ENCODE measurements at regions not wholly inside any gene's neighbourhood (a gene's known extent, or its start where the extent isn't known, plus 50 kb on each side); places are given as distances from the start of the nearest gene placed in this dataset.

- DNase-seq (ENCODE audit: extremely low read depth, low read depth): no peak
- TF ChIP-seq, protein P1, sequence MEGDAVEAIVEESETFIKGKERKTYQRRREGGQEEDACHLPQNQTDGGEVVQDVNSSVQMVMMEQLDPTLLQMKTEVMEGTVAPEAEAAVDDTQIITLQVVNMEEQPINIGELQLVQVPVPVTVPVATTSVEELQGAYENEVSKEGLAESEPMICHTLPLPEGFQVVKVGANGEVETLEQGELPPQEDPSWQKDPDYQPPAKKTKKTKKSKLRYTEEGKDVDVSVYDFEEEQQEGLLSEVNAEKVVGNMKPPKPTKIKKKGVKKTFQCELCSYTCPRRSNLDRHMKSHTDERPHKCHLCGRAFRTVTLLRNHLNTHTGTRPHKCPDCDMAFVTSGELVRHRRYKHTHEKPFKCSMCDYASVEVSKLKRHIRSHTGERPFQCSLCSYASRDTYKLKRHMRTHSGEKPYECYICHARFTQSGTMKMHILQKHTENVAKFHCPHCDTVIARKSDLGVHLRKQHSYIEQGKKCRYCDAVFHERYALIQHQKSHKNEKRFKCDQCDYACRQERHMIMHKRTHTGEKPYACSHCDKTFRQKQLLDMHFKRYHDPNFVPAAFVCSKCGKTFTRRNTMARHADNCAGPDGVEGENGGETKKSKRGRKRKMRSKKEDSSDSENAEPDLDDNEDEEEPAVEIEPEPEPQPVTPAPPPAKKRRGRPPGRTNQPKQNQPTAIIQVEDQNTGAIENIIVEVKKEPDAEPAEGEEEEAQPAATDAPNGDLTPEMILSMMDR (IDR thresholded peaks at IDR 0.05; ENCODE audit: low read depth, low read length): no peak
Observed at GRCh38 chr20:40073535-40074111, 615.4 kb downstream of the MAFB start.

DNA sequence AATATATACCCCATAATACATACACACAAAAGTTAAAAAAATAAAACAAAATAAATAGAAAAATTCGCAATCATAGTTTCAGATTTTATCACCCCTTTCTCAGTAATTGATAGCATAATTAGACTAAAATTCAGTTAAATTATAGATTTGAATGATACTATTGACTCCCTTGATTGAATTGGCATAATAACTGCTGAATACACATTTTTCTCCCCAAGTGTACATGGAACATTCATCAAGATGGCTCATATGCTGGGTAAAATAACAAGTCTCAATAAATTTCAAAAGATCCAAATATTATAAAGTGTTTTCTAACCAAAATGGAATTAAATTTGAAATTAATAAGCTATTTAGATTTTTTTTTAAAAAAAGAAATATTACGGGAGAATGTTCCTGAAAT, 616.1 kb downstream of the MAFB start:
- no peak for DNase-seq (ENCODE audit: extremely low read depth, low read depth)
- TF ChIP-seq, protein P1 (IDR thresholded peaks at IDR 0.05; ENCODE audit: low read depth, low read length): no peak

DNA sequence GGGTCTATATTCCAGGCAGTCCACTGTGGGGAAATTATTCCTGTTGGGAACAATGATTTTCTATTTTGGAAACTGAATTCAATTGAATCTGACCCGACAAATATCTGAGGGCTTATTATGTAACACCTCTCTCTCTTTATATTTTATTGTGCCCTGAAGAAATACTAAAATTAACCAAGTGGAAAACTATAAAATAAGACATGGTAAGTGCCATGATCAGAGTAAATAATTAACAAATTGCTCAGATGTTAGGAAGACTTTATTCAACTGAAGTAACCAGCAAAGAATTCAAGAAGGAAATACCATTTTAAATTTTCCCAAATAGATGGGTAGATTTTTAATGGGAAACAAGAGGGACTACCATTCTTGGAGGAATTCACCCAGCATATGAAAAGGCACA, 632.9 kb downstream of the MAFB start:
- TF ChIP-seq, protein P1 (IDR thresholded peaks at IDR 0.05; ENCODE audit: low read depth, low read length): no peak
- no peak for DNase-seq (ENCODE audit: extremely low read depth, low read depth)

DNA sequence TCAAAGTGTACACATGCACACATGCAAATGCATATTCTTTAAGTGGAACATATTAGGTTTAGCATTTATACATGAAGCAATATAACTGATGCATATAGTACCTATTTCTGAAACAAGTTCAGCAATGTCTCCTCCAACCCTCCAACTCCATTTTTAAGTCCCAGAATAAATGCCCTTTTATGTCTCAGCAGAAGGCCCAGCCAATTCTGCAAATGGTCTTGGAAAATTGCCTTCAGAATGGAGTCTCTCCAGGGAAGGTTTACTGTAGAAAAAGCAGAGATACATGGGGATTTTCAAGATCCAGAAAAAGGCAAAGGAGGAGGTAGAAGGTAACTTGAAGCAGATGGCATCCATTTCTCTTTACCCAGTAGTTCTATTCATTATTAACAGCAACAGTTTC, 633.3 kb downstream of the MAFB start:
- DNase-seq (ENCODE audit: extremely low read depth, low read depth): no peak
- TF ChIP-seq, protein P1 (IDR thresholded peaks at IDR 0.05; ENCODE audit: low read depth, low read length): no peak

GRCh38 chr20:40054311-40054710, 634.7 kb downstream of the MAFB start:
- DNase-seq (ENCODE audit: extremely low read depth, low read depth): no peak
- TF ChIP-seq, protein P1 (IDR thresholded peaks at IDR 0.05; ENCODE audit: low read depth, low read length): no peak

DNA sequence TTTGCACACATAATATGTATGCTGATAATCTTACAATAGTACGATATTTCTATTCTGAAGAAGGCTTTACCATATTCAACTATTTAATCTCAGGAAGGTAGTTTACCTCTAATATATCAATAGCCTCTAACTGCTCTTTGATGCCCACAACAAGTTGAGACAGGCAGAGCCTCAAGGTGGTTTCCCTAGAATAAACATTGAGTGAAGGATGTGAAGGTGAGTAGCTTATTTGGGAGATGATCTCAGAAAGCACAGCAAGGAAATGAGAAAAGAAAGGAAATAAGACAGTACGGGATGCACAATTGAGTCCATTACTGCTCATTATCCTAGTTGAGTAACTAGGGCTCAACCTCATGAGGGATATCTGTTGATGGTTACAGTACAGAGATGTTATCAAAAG, 638.4 kb downstream of the MAFB start:
- TF ChIP-seq, protein P1 (IDR thresholded peaks at IDR 0.05; ENCODE audit: low read depth, low read length): no peak
- DNase-seq (ENCODE audit: extremely low read depth, low read depth): no peak

DNA sequence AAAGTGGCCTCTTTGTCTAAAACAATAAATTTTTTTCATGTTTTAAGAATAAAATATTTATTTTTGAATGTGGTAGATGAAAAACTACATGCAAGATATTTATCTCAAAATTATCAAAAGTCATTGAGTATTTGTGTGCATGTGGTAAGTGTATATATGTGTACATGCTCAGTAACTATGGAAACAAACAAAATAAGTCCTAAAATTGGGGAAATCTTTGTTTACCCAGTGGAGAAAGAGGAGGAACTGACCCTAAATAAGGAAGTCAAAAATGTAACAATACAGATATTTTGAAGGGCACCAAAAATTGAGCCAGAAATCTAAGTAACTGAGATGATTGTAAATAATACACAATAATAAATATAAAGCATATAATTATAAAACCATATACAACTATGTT, 639.2 kb downstream of the MAFB start:
- no peak for DNase-seq (ENCODE audit: extremely low read depth, low read depth)
- TF ChIP-seq, protein P1 (IDR thresholded peaks at IDR 0.05; ENCODE audit: low read depth, low read length): no peak
